Astrocyte of the spinal cord (primary cell): ENCODE measurements at regions not wholly inside any gene's neighbourhood (a gene's known extent, or its start where the extent isn't known, plus 50 kb on each side); places are given as distances from the start of the nearest gene placed in this dataset.

ENCODE experiments used
- DNase-seq: peaks from one replicate; pipeline ENCODE4 v3.0.0; 2011; ENCODE audit warnings: low read depth, low spot score
- H3K4me3 ChIP-seq: 2 replicates; pipeline ENCODE4 v1.5.1; 2011; ENCODE audit warnings: low read depth, mild to moderate bottlenecking, low read length, moderate library complexity
- in situ Hi-C: cut with HindIII; loops from 2 replicates; pipeline ENCODE4 v1.10.0; 2017; ENCODE audit warnings: low sequenced_read_pairs
- TF ChIP-seq, protein P1 (sequence below): IDR thresholded peaks from 2 replicates; pipeline ENCODE4 v1.5.1; 2012; ENCODE audit warnings: low read depth, mild to moderate bottlenecking, low read length, inconsistent platforms

DNA sequence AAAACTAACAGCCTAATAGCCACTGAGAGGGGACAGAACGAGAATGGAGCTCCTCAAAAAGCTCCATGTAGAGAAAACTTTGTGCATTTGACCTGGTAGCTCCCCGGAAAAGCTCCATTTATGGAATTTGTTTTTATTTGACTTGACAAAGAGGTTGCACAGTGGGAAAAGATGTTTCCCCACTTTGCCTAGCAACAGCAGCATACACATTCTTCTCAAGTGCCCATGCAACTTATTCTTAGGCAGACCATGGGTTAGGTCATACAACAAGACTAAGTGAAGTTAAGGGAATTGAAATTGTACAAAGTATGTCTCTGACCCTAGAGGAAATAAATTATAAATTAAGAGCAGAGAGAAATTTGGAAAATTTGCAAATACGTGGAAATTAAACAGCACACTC is 949.6 kb upstream of the PRKX start:
- TF ChIP-seq, protein P1, sequence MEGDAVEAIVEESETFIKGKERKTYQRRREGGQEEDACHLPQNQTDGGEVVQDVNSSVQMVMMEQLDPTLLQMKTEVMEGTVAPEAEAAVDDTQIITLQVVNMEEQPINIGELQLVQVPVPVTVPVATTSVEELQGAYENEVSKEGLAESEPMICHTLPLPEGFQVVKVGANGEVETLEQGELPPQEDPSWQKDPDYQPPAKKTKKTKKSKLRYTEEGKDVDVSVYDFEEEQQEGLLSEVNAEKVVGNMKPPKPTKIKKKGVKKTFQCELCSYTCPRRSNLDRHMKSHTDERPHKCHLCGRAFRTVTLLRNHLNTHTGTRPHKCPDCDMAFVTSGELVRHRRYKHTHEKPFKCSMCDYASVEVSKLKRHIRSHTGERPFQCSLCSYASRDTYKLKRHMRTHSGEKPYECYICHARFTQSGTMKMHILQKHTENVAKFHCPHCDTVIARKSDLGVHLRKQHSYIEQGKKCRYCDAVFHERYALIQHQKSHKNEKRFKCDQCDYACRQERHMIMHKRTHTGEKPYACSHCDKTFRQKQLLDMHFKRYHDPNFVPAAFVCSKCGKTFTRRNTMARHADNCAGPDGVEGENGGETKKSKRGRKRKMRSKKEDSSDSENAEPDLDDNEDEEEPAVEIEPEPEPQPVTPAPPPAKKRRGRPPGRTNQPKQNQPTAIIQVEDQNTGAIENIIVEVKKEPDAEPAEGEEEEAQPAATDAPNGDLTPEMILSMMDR: no peak
- in situ Hi-C loops: no loop called here
- no peak overlapping the region for H3K4me3 ChIP-seq
- no peak for DNase-seq

- in situ Hi-C loops: no loop called here
- TF ChIP-seq, protein P1: no peak
- H3K4me3 ChIP-seq: no peak overlapping the region
- no peak for DNase-seq
Observed at GRCh38 chrX:4661771-4662170, 948.3 kb upstream of the PRKX start.

DNA sequence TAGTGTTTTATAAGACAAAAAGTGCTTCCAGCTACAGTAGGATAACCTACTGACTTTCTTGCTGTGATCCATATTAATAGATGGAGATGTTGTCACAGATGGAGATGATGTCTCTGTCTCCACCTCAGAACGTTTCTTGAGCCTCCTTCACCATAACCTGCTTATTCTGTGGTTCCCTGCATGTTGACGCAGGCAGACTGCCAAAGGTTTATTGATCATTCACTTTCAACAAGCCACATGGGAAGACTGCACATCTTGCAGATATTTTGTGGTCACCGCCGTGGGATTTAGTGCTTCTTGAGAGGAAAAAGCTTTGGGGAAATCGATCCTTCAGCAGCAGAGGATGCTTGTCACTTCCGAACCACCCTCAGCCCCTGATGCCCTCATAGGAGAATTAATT is 943.0 kb upstream of the PRKX start:
- DNase-seq: no peak
- no peak overlapping the region for H3K4me3 ChIP-seq
- in situ Hi-C loops: no loop called here
- TF ChIP-seq, protein P1: no peak

DNA sequence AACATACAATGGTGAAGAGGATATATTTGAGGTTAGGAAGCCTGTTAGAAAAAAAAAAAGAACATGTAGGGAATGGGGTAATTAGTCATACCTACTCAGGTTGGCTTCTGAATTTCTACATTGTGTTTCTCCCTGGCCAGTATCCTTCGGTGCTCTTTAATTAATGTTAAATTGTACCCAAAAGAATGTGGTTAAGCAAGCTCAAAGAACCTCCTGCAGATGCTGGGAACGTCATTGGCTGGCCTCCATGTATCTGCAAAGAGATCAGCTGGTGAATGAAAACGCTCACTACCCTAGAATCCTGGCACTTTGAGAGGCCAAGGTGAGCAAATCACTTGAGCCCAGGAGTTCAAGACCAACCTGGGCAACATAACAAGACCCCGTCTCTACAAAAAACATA is 942.3 kb upstream of the PRKX start:
- H3K4me3 ChIP-seq: no peak overlapping the region
- TF ChIP-seq, protein P1: no peak
- DNase-seq: no peak
- in situ Hi-C loops: no loop called here

DNA sequence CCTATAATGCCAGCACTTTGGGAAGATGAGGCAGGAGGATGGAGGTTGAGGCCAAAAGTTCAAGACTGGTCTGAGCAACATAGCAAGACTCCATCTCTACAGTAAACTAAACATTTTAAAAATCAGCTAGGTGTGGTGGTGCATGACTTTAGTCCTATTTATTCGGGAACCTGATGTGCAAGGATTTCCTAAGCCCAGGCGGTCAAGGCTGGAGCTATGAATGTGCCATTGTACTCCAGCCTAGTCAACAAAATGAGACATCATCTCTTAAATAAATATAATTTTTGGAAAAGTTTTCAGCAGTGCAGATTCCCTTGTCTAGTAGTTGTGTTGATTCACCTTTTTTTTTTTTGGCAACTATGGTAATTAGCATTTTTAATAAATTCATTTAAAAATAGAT is 928.7 kb upstream of the PRKX start:
- H3K4me3 ChIP-seq: no peak overlapping the region
- TF ChIP-seq, protein P1: no peak
- in situ Hi-C loops: no loop called here
- DNase-seq: no peak

- in situ Hi-C loops: no loop called here
Observed at GRCh38 chrX:4638036-4638435, 924.6 kb upstream of the PRKX start.

More at GRCh38 chrX:4638036-4638435, 924.6 kb upstream of the PRKX start:
- TF ChIP-seq, protein P1: no peak
- no peak for DNase-seq
- H3K4me3 ChIP-seq: no peak overlapping the region
